HG02642 (cell line): ENCODE measurements at regions not wholly inside any gene's neighbourhood (a gene's known extent, or its start where the extent isn't known, plus 50 kb on each side); places are given as distances from the start of the nearest gene placed in this dataset.
A peak's percentile ranks its signal among the peaks of the same experiment; 100 is the strongest.
"Not testable (repeated sequence)": the region's sequence is repeated elsewhere in the genome, so short reads cannot be mapped to it uniquely, and the experiment has no call there.

Experiments used
- ATAC-seq: cut with Tn5 transposase; IDR thresholded peaks from one replicate; pipeline ENCODE4 v1.9.1; 2021; ENCODE audit warnings: mild to moderate bottlenecking; ENCODE audit not compliant: unreplicated experiment, poor library complexity

- no peak for ATAC-seq
Measured at GRCh38 chr1:104018922-104019674, 269.4 kb downstream of the AMY1C start.

- no peak for ATAC-seq
Measured at GRCh38 chr1:104019675-104020049, 270.0 kb downstream of the AMY1C start.

- ATAC-seq, result no peak
Measured at GRCh38 chr1:104028416-104029035, 278.8 kb downstream of the AMY1C start.

- no peak for ATAC-seq
Measured at GRCh38 chr1:104029456-104029970, 279.8 kb downstream of the AMY1C start.

GRCh38 chr1:104056786-104057185 lies 307.1 kb downstream of the AMY1C start:
- ATAC-seq, result no peak

GRCh38 chr1:104057219-104057898 lies 307.7 kb downstream of the AMY1C start:
- not testable (repeated sequence) for ATAC-seq

- ATAC-seq, result not testable (repeated sequence)
Measured at GRCh38 chr1:104061637-104062036, 311.9 kb downstream of the AMY1C start.

- no peak for ATAC-seq
Measured at GRCh38 chr1:104064399-104064798, 314.7 kb downstream of the AMY1C start.

GRCh38 chr1:104072915-104073371 lies 323.2 kb downstream of the AMY1C start:
- no peak for ATAC-seq

GRCh38 chr1:104073463-104073902 lies 323.8 kb downstream of the AMY1C start:
- ATAC-seq, result no peak

- ATAC-seq, result no peak
Measured at GRCh38 chr1:104082221-104082620, 332.5 kb downstream of the AMY1C start.

GRCh38 chr1:104084380-104084779 lies 334.7 kb downstream of the AMY1C start:
- no peak for ATAC-seq

- no peak for ATAC-seq
Measured at GRCh38 chr1:104092698-104093097, 343.0 kb downstream of the AMY1C start.

- ATAC-seq, result no peak
Measured at GRCh38 chr1:104098837-104099236, 349.1 kb downstream of the AMY1C start.

GRCh38 chr1:104100115-104100514 lies 350.4 kb downstream of the AMY1C start:
- ATAC-seq, result no peak

- ATAC-seq, result no peak
Measured at GRCh38 chr1:104105465-104105864, 355.8 kb downstream of the AMY1C start.

GRCh38 chr1:104120525-104120924 lies 370.8 kb downstream of the AMY1C start:
- ATAC-seq, result no peak

GRCh38 chr1:104121271-104121670 lies 371.6 kb downstream of the AMY1C start:
- ATAC-seq, result no peak

- no peak for ATAC-seq
Measured at GRCh38 chr1:104125266-104125665, 375.6 kb downstream of the AMY1C start.

- no peak for ATAC-seq
Measured at GRCh38 chr1:104125970-104126369, 376.3 kb downstream of the AMY1C start.

GRCh38 chr1:104132382-104132973 lies 382.8 kb downstream of the AMY1C start:
- peak; percentile 63 for ATAC-seq
